SK-N-SH treated with all-trans-retinoic acid at 6 μM for 48 hours (cell line): ENCODE measurements at regions not wholly inside any gene's neighbourhood (a gene's known extent, or its start where the extent isn't known, plus 50 kb on each side); places are given as distances from the start of the nearest gene placed in this dataset.

ENCODE experiments used
- ATAC-seq: fragments of 200-7000 bp; cut with Tn5 transposase; 3 replicates; pipeline ENCODE4 v1.9.1; 2020; ENCODE audit warnings: mild to moderate bottlenecking, moderate library complexity
- ARNTL ChIP-seq: fragments of 450-650 bp; formaldehyde crosslinking; IDR thresholded peaks from 2 replicates; pipeline ENCODE4 v1.5.0; 2020; ENCODE audit warnings: low read depth, mild to moderate bottlenecking, moderate library complexity, borderline replicate concordance
- BACH2 ChIP-seq: fragments of 250-450 bp; sonication (Bioruptor Pico); IDR thresholded peaks from 2 replicates; pipeline ENCODE4 v1.9.0; 2021; ENCODE audit warnings: mild to moderate bottlenecking, borderline replicate concordance
- CSDC2 ChIP-seq: fragments of 250-450 bp; sonication (Bioruptor Pico); IDR thresholded peaks from 2 replicates; pipeline ENCODE4 v1.5.0; 2020; ENCODE audit warnings: mild to moderate bottlenecking, moderate library complexity
- GLIS3 ChIP-seq: fragments of 250-450 bp; sonication (Bioruptor Pico); IDR thresholded peaks from 2 replicates; pipeline ENCODE4 v1.5.0; 2020; ENCODE audit warnings: mild to moderate bottlenecking, moderate library complexity
- ISL1 ChIP-seq: fragments of 250-450 bp; sonication (Bioruptor Pico); IDR thresholded peaks from 2 replicates; pipeline ENCODE4 v2.1.2; 2022; ENCODE audit warnings: mild to moderate bottlenecking, moderate library complexity
- OSR1 ChIP-seq: fragments of 250-450 bp; sonication (Bioruptor Pico); IDR thresholded peaks from 2 replicates; pipeline ENCODE4 v1.8.0; 2022; ENCODE audit warnings: moderate library complexity, mild to moderate bottlenecking, inconsistent platforms
- PPARA ChIP-seq: fragments of 250-450 bp; sonication (Bioruptor Pico); IDR thresholded peaks from 2 replicates; pipeline ENCODE4 v1.5.0; 2020; ENCODE audit warnings: mild to moderate bottlenecking, borderline replicate concordance
- RARB ChIP-seq: fragments of 250-450 bp; sonication (Bioruptor Pico); IDR thresholded peaks from 2 replicates; pipeline ENCODE4 v1.8.0; 2021; ENCODE audit warnings: mild to moderate bottlenecking, moderate library complexity
- SNAI2 ChIP-seq: fragments of 250-450 bp; sonication (Bioruptor Pico); IDR thresholded peaks from 2 replicates; pipeline ENCODE4 v1.5.0; 2020; ENCODE audit warnings: mild to moderate bottlenecking, moderate library complexity
- TCF4 ChIP-seq: fragments of 250-450 bp; sonication (Bioruptor Pico); IDR thresholded peaks from 2 replicates; pipeline ENCODE4 v1.8.0; 2021; ENCODE audit warnings: mild to moderate bottlenecking, moderate library complexity, borderline replicate concordance
- TOX ChIP-seq: fragments of 250-450 bp; sonication (Bioruptor Pico); IDR thresholded peaks from 2 replicates; pipeline ENCODE4 v1.8.0; 2021; ENCODE audit warnings: mild to moderate bottlenecking, moderate library complexity, borderline replicate concordance
- ZC3H10 ChIP-seq: fragments of 250-450 bp; sonication (Bioruptor Pico); IDR thresholded peaks from 2 replicates; pipeline ENCODE4 v1.5.1; 2021; ENCODE audit warnings: mild to moderate bottlenecking, moderate library complexity
- ZFP3 ChIP-seq: fragments of 250-450 bp; sonication (Bioruptor Pico); IDR thresholded peaks from 2 replicates; pipeline ENCODE4 v1.5.0; 2020; ENCODE audit warnings: mild to moderate bottlenecking, moderate library complexity
- ZFP30 ChIP-seq: fragments of 450-650 bp; formaldehyde crosslinking; IDR thresholded peaks from 2 replicates; pipeline ENCODE4 v1.5.0; 2022; ENCODE audit warnings: mild to moderate bottlenecking, moderate library complexity
- ZNF70 ChIP-seq: fragments of 450-650 bp; formaldehyde crosslinking; IDR thresholded peaks from 2 replicates; pipeline ENCODE4 v1.5.0; 2020; ENCODE audit warnings: mild to moderate bottlenecking, moderate library complexity
- ZNF8 ChIP-seq: fragments of 450-650 bp; formaldehyde crosslinking; IDR thresholded peaks from 2 replicates; pipeline ENCODE4 v1.5.0; 2020; ENCODE audit warnings: mild to moderate bottlenecking, moderate library complexity
- TF ChIP-seq, protein P1 (sequence below): fragments of 250-450 bp; sonication (Bioruptor Pico); IDR thresholded peaks from 2 replicates; pipeline ENCODE4 v1.8.0; 2020; ENCODE audit warnings: mild to moderate bottlenecking, moderate library complexity, borderline replicate concordance
- TF ChIP-seq, protein P2 (sequence below): fragments of 250-450 bp; sonication (Bioruptor Pico); IDR thresholded peaks from 2 replicates; pipeline ENCODE4 v1.8.0; 2021; ENCODE audit warnings: low read depth, mild to moderate bottlenecking, moderate library complexity, borderline replicate concordance
- TF ChIP-seq, protein P3 (sequence below): fragments of 250-450 bp; sonication (Bioruptor Pico); IDR thresholded peaks from 2 replicates; pipeline ENCODE4 v1.5.0; 2020; ENCODE audit warnings: mild to moderate bottlenecking, moderate library complexity

DNA sequence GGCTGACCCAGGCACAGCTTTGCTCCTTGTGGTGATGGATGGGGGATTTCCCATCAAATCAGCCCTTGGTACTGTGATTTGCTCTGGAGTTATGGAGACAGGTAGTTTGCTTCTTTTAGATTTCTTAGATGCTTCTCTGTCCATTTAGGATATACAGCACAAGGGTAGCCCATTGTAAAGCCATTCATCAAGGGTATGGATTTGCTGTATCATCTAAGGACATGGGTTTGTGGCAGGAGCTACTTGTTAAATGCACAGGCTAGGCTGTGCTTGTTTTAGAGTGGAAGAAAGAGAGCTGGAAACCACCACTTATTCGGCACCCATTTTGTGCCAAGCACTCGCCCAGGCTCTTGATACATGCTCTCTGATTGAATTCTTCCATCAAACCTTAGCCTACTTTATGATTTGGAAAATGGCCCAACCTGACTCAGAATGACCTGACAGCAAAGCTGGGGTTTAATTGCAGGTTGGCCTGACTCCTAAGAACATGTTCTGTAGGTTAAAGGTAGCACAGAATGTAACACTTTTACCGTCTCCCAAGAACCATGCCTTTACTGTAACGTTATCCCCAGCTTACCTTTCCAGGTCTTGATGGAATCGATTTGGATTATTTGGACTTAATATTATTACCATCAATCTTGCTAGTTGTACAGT, 168.0 kb downstream of the SNX10 start:
- TF ChIP-seq ARNTL (CRISPR knock-in tag): no peak
- TF ChIP-seq ZNF70 (CRISPR knock-in tag): no peak
- no peak for TF ChIP-seq ZFP30
- TF ChIP-seq ZNF8: no peak
- no peak for TF ChIP-seq TCF4 (CRISPR knock-in tag)
- TF ChIP-seq, protein P1, sequence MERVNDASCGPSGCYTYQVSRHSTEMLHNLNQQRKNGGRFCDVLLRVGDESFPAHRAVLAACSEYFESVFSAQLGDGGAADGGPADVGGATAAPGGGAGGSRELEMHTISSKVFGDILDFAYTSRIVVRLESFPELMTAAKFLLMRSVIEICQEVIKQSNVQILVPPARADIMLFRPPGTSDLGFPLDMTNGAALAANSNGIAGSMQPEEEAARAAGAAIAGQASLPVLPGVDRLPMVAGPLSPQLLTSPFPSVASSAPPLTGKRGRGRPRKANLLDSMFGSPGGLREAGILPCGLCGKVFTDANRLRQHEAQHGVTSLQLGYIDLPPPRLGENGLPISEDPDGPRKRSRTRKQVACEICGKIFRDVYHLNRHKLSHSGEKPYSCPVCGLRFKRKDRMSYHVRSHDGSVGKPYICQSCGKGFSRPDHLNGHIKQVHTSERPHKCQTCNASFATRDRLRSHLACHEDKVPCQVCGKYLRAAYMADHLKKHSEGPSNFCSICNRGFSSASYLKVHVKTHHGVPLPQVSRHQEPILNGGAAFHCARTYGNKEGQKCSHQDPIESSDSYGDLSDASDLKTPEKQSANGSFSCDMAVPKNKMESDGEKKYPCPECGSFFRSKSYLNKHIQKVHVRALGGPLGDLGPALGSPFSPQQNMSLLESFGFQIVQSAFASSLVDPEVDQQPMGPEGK: no peak
- TF ChIP-seq, protein P2, sequence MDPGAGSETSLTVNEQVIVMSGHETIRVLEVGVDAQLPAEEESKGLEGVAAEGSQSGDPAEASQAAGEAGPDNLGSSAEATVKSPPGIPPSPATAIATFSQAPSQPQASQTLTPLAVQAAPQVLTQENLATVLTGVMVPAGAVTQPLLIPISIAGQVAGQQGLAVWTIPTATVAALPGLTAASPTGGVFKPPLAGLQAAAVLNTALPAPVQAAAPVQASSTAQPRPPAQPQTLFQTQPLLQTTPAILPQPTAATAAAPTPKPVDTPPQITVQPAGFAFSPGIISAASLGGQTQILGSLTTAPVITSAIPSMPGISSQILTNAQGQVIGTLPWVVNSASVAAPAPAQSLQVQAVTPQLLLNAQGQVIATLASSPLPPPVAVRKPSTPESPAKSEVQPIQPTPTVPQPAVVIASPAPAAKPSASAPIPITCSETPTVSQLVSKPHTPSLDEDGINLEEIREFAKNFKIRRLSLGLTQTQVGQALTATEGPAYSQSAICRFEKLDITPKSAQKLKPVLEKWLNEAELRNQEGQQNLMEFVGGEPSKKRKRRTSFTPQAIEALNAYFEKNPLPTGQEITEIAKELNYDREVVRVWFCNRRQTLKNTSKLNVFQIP (CRISPR knock-in tag): no peak
- no peak for ATAC-seq

DNA sequence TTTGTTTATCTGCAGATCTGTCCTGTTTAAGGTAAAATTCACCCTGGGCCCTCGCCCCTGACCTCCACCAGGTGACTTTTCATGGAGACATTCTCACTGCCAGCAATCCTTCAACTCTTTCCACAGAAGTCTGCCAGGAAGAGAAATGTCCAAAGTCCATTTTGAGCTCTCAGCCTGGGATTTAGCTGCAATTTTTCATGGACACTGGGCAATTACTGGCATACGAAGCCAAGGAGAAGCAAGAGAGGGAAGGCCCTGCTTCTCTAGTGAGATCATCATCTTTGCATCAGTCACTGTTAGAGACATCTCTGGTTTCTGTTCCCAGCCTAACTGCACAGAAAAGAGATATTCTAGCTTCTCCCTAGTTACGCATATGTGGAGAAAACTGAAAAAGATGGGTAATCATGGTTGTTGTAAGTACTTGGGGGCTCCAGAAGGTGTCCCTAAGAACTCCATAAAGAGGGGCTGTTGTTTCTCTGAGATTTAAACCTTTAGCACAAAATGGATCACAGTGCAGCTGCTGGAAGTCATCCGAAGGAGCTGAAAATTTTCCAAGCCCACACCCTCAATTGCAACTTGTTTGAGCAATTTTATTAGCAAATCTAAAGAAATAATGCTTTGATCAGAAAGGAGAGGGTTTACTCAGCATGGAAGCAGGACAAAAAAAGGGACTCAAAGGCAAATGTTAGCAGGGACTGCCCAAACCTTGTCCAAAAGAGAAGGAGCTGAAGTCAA, 168.9 kb downstream of the SNX10 start:
- no peak for TF ChIP-seq GLIS3 (CRISPR knock-in tag)
- TF ChIP-seq CSDC2 (CRISPR knock-in tag): no peak
- TF ChIP-seq SNAI2 (CRISPR knock-in tag): no peak
- no peak for TF ChIP-seq ARNTL (CRISPR knock-in tag)
- TF ChIP-seq, protein P2 (CRISPR knock-in tag): no peak
- no peak for TF ChIP-seq ZC3H10 (CRISPR knock-in tag)
- no peak for TF ChIP-seq TOX (CRISPR knock-in tag)

DNA sequence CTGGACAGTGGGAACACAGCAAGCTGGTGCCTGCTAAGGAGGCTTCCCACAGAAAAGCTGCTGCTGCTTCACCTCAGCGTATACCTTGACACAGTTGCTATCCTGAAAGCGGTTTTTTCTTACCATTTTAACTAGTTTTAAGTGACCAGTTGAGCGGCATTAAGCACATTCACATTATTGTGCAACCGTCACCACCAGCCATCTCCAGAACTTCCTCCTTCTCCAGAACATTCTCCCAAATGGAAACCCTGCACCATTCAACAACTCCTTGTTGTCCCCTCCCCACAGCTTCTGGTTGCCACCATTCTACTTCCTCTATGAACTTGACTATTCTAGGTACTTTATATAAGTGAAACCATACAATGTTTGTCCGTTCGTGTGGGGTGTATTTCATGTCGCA, 169.9 kb downstream of the SNX10 start:
- TF ChIP-seq ZFP3 (CRISPR knock-in tag): no peak
- TF ChIP-seq BACH2 (CRISPR knock-in tag): no peak
- TF ChIP-seq, protein P3, sequence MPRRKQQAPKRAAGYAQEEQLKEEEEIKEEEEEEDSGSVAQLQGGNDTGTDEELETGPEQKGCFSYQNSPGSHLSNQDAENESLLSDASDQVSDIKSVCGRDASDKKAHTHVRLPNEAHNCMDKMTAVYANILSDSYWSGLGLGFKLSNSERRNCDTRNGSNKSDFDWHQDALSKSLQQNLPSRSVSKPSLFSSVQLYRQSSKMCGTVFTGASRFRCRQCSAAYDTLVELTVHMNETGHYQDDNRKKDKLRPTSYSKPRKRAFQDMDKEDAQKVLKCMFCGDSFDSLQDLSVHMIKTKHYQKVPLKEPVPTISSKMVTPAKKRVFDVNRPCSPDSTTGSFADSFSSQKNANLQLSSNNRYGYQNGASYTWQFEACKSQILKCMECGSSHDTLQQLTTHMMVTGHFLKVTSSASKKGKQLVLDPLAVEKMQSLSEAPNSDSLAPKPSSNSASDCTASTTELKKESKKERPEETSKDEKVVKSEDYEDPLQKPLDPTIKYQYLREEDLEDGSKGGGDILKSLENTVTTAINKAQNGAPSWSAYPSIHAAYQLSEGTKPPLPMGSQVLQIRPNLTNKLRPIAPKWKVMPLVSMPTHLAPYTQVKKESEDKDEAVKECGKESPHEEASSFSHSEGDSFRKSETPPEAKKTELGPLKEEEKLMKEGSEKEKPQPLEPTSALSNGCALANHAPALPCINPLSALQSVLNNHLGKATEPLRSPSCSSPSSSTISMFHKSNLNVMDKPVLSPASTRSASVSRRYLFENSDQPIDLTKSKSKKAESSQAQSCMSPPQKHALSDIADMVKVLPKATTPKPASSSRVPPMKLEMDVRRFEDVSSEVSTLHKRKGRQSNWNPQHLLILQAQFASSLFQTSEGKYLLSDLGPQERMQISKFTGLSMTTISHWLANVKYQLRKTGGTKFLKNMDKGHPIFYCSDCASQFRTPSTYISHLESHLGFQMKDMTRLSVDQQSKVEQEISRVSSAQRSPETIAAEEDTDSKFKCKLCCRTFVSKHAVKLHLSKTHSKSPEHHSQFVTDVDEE: no peak
- no peak for TF ChIP-seq CSDC2 (CRISPR knock-in tag)
- no peak for TF ChIP-seq TCF4 (CRISPR knock-in tag)
- no peak for TF ChIP-seq SNAI2 (CRISPR knock-in tag)
- no peak for TF ChIP-seq GLIS3 (CRISPR knock-in tag)
- TF ChIP-seq, protein P2 (CRISPR knock-in tag): no peak
- no peak for TF ChIP-seq ZNF70 (CRISPR knock-in tag)
- no peak for TF ChIP-seq PPARA
- TF ChIP-seq OSR1 (CRISPR knock-in tag): no peak
- TF ChIP-seq ZFP30: no peak
- no peak for TF ChIP-seq TOX (CRISPR knock-in tag)
- no peak for TF ChIP-seq ZC3H10 (CRISPR knock-in tag)
- TF ChIP-seq ISL1 (CRISPR knock-in tag): no peak
- no peak for TF ChIP-seq RARB (CRISPR knock-in tag)
- no peak for ATAC-seq

More for the DNA sequence above, 168.9 kb downstream of the SNX10 start:
- no peak for ATAC-seq
